DND-41 (cell line): ENCODE measurements at regions not wholly inside any gene's neighbourhood (a gene's known extent, or its start where the extent isn't known, plus 50 kb on each side); places are given as distances from the start of the nearest gene placed in this dataset.

ENCODE experiments used
- ATAC-seq: fragments of 200-7000 bp; cut with Tn5 transposase; 3 replicates; pipeline ENCODE4 v1.9.1; 2021; ENCODE audit warnings: low read depth; ENCODE audit not compliant: insufficient read depth
- DNase-seq: peaks from one replicate; pipeline ENCODE4 v3.0.0-alpha.2; 2020
- H2AFZ ChIP-seq: 2 replicates; pipeline ENCODE4 v1.6.0; 2012; ENCODE audit warnings: low read depth, low read length
- H3K27ac ChIP-seq: 2 replicates; pipeline ENCODE4 v1.5.1; 2012; ENCODE audit warnings: low read length, inconsistent platforms
- H3K27me3 ChIP-seq: fragments of 200-600 bp; sonication (generic); 2 replicates; pipeline ENCODE4 v1.6.0; 2012; ENCODE audit warnings: low read length, mild to moderate bottlenecking, inconsistent platforms; ENCODE audit not compliant: insufficient read depth, poor library complexity
- H3K36me3 ChIP-seq: 2 replicates; pipeline ENCODE4 v1.5.1; 2012; ENCODE audit warnings: low read length, inconsistent platforms; ENCODE audit not compliant: insufficient read depth
- H3K4me1 ChIP-seq: 2 replicates; pipeline ENCODE4 v1.5.1; 2012; ENCODE audit warnings: mild to moderate bottlenecking, low read length; ENCODE audit not compliant: insufficient read depth
- H3K4me2 ChIP-seq: 2 replicates; pipeline ENCODE4 v1.6.0; 2012; ENCODE audit warnings: mild to moderate bottlenecking, moderate library complexity, low read length, inconsistent platforms; ENCODE audit not compliant: insufficient read depth
- H3K4me3 ChIP-seq, 2 experiments: fragments of 200-600 bp in 1 of 2; shearing (Covaris generic) in 1 of 2; 2 replicates each; pipeline ENCODE4 v1.5.1; 2012 to 2016; ENCODE audit warnings: inconsistent platforms in 2 of 2, low read length in 2 of 2, mild to moderate bottlenecking in 2 of 2, low read depth in 1 of 2, moderate library complexity in 1 of 2
- H3K79me2 ChIP-seq: 2 replicates; pipeline ENCODE4 v1.6.0; 2012; ENCODE audit warnings: low read length, inconsistent platforms; ENCODE audit not compliant: insufficient read depth
- H3K9ac ChIP-seq: 2 replicates; pipeline ENCODE4 v1.6.0; 2012; ENCODE audit warnings: low read depth, mild to moderate bottlenecking, inconsistent platforms, low read length, moderate library complexity
- H3K9me3 ChIP-seq: 2 replicates; pipeline ENCODE4 v1.5.1; 2012; ENCODE audit warnings: low read length, moderate library complexity, mild to moderate bottlenecking, inconsistent platforms; ENCODE audit not compliant: insufficient read depth, severe bottlenecking
- H4K20me1 ChIP-seq: 2 replicates; pipeline ENCODE4 v1.6.0; 2012; ENCODE audit warnings: low read length; ENCODE audit not compliant: insufficient read depth
- EZH2 ChIP-seq: IDR thresholded peaks from 3 replicates; pipeline ENCODE4 v1.6.1; 2012; ENCODE audit warnings: borderline replicate concordance, low read depth, mild to moderate bottlenecking, moderate library complexity, low read length, inconsistent platforms; ENCODE audit not compliant: severe bottlenecking
- TF ChIP-seq, protein P1 (sequence below): IDR thresholded peaks from 2 replicates; pipeline ENCODE4 v1.5.1; 2012; ENCODE audit warnings: borderline replicate concordance, low read length, moderate library complexity, mild to moderate bottlenecking; ENCODE audit not compliant: poor library complexity, severe bottlenecking; ENCODE audit errors: extremely low read depth

DNA sequence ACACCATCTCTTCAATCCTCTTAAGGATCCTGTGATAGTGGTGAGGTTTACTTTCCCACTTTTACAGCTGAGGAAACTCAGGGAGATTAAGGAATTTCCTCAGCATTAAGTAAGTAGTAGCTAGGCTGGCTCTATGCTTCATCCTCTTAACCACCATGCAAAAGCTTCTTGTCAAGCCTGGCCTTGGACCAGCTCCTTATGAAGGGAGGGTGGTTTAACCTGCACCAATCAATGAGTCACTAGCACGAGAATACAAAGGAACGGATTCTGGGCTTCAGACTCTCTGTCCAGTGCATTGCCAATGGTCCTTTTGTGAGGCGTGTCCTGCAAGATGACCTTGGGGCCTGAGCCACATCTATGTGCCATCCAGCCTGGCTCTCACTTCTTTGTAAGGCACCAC, 202.0 kb upstream of the CFAP20DC start:
- Histone ChIP-seq H3K36me3 (no peaks in the 10 kb centered on the region), H3K4me3 (no peak overlapping the region), H3K27ac (no peak overlapping the region), H4K20me1 (no peaks in the 10 kb centered on the region), H3K4me2 (no peak overlapping the region), H2AFZ (no peak overlapping the region), H3K4me1 (peaks cover 22% of the 10 kb centered on the region), H3K27me3 (no peaks in the 10 kb centered on the region), H3K9me3 (no peaks in the 10 kb centered on the region), H3K9ac (no peak overlapping the region), H3K79me2 (no peaks in the 10 kb centered on the region)
- no peak for DNase-seq
- TF ChIP-seq EZH2: no peak
- TF ChIP-seq, protein P1, sequence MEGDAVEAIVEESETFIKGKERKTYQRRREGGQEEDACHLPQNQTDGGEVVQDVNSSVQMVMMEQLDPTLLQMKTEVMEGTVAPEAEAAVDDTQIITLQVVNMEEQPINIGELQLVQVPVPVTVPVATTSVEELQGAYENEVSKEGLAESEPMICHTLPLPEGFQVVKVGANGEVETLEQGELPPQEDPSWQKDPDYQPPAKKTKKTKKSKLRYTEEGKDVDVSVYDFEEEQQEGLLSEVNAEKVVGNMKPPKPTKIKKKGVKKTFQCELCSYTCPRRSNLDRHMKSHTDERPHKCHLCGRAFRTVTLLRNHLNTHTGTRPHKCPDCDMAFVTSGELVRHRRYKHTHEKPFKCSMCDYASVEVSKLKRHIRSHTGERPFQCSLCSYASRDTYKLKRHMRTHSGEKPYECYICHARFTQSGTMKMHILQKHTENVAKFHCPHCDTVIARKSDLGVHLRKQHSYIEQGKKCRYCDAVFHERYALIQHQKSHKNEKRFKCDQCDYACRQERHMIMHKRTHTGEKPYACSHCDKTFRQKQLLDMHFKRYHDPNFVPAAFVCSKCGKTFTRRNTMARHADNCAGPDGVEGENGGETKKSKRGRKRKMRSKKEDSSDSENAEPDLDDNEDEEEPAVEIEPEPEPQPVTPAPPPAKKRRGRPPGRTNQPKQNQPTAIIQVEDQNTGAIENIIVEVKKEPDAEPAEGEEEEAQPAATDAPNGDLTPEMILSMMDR: no peak
- ATAC-seq: no peak

DNA sequence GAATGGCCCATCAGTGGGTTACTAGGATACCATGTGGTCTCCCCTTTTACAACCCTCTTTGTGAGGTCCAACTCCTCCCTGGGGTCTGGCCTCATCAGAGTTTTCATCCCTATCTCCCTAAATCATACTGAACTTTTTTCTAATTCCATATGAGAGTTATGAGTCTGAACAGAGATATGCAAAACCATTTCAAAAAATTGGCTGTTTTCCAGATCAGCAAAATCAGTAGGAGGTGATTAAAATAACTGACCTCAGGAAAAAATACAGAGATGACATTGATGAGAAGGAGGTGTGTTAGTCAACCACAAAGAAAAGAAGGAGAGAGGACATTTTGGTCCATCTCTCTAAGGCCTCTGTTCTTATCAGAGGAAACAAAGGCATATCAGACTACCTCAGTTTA, 200.8 kb upstream of the CFAP20DC start:
- H3K4me2 ChIP-seq: no peak overlapping the region
- H3K4me1 ChIP-seq: peaks cover 11% of the 10 kb centered on the region
- H4K20me1 ChIP-seq: no peaks in the 10 kb centered on the region
- H3K27me3 ChIP-seq: no peaks in the 10 kb centered on the region
- no peak overlapping the region for H3K9ac ChIP-seq
- H3K79me2 ChIP-seq: no peaks in the 10 kb centered on the region
- ATAC-seq: no peak
- TF ChIP-seq, protein P1: no peak
- TF ChIP-seq EZH2: no peak
- H3K4me3 ChIP-seq: no peak overlapping the region
- DNase-seq: no peak
- no peak overlapping the region for H3K27ac ChIP-seq
- no peaks in the 10 kb centered on the region for H3K36me3 ChIP-seq
- H3K9me3 ChIP-seq: no peaks in the 10 kb centered on the region
- no peak overlapping the region for H2AFZ ChIP-seq

DNA sequence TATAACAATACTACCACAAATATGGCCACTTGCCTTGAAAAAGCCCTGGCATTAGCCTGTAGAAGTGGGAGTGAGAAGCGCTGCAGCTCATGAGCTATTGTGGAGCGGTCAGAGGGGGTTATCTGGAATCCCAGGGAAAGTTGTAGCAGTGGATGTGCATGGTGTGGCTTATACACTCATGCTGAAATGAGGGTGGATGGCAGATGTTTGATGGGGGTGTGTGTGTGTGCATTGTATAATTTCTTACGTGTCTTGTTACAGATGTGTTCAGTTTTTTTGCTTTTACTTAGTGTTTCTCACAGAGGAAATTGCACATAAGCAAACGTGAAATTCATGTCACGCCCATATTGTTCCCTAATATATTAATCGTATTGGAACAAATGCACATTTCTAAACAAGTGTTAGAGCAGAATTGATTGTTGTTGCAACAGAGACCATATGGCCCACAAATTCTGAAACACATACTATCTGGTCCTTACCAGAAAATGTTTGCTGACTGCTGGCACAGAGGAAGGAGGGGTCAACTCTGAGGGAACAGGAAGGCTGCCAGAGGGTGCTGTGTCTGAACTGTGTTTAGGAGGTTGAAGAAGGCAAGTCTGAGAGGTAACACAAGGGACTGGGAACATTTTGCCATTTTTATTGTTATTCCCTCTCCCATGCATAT, 200.0 kb upstream of the CFAP20DC start:
- Histone ChIP-seq H3K4me1 (peaks cover 10% of the 10 kb centered on the region), H3K36me3 (no peaks in the 10 kb centered on the region), H2AFZ (no peak overlapping the region), H3K4me3 (no peak overlapping the region), H3K4me2 (no peak overlapping the region), H4K20me1 (no peaks in the 10 kb centered on the region), H3K27me3 (no peaks in the 10 kb centered on the region), H3K79me2 (no peaks in the 10 kb centered on the region), H3K9me3 (no peaks in the 10 kb centered on the region), H3K9ac (no peak overlapping the region), H3K27ac (no peak overlapping the region)
- TF ChIP-seq, protein P1: no peak
- ATAC-seq: no peak
- DNase-seq: no peak

DNA sequence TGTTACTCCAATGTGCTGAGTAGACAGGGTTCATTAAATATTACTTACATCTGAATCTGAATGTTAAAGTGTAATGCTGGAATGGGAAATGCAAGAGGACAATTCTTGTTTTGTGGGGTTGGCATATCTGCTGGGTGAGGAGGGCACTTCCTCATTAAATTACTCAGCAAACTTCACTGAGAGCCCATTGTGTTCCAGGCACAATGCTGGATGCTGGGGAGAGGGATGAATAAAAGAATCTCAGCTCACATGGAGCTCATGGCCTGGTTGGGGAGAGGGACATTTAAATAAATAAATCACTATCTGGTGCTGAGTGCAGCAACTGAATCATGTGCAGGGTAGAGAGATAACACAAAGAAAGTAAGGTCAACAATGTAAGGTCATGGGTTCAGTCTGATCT, 199.2 kb upstream of the CFAP20DC start:
- Histone ChIP-seq H3K36me3 (no peaks in the 10 kb centered on the region), H3K4me3 (no peak overlapping the region), H3K27me3 (no peaks in the 10 kb centered on the region), H3K9ac (no peak overlapping the region), H3K9me3 (no peaks in the 10 kb centered on the region), H3K4me1 (peaks cover 10% of the 10 kb centered on the region), H3K79me2 (no peaks in the 10 kb centered on the region), H4K20me1 (no peaks in the 10 kb centered on the region), H2AFZ (no peak overlapping the region), H3K27ac (no peak overlapping the region), H3K4me2 (no peak overlapping the region)
- ATAC-seq (no peak), DNase-seq (no peak)
- no peak for TF ChIP-seq EZH2
- TF ChIP-seq, protein P1: no peak
